HG03064 (cell line): ENCODE measurements at regions not wholly inside any gene's neighbourhood (a gene's known extent, or its start where the extent isn't known, plus 50 kb on each side); places are given as distances from the start of the nearest gene placed in this dataset.
"Not testable (repeated sequence)": the region's sequence is repeated elsewhere in the genome, so short reads cannot be mapped to it uniquely, and the experiment has no call there.

Experiments
- ATAC-seq: cut with Tn5 transposase; IDR thresholded peaks from one replicate; pipeline ENCODE4 v1.9.1; 2021; ENCODE audit warnings: low read depth; ENCODE audit not compliant: unreplicated experiment

- no peak for ATAC-seq
These were observed 289.6 kb upstream of the PROX1 start for GRCh38 chr1:213698092-213698702.

DNA sequence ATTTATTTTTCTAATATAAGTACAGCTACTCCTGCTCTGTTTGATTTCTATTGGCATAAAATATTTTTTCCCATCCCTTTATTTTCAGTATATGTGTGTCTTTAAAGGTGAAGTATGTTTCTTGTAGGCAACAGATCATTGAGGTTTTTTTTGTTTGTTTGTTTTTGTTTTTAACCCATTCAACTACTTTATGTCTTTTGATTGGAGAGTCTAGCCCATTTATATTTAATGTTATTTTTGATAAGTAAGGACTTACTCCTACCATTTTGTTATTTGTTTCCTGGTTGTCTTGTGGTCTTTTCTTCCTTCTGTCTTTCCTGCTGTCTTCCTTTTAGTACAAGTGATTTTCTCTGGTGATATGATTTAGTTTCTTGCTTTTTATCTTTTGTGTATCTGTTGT is 285.1 kb upstream of the PROX1 start:
- no peak for ATAC-seq

DNA sequence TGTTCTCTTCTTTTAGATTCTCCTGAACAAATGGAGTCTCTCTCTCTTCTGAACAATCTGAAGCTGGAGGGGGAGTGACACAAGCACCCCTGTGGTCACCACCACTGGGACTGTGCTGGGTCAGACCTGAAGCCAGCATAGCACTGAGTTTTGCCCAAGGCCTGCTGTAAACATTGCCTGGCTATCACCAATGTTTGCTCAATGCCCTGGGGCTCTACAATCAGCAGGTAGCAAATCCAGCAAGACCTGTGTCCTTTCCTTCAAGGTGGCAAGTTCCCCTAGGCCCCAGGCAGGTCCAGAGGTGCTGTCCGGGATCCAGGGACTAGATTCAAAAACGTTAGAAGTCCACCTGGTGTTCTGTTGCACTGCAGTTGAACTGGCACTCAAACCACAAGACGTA is 282.8 kb upstream of the PROX1 start:
- ATAC-seq, result no peak

DNA sequence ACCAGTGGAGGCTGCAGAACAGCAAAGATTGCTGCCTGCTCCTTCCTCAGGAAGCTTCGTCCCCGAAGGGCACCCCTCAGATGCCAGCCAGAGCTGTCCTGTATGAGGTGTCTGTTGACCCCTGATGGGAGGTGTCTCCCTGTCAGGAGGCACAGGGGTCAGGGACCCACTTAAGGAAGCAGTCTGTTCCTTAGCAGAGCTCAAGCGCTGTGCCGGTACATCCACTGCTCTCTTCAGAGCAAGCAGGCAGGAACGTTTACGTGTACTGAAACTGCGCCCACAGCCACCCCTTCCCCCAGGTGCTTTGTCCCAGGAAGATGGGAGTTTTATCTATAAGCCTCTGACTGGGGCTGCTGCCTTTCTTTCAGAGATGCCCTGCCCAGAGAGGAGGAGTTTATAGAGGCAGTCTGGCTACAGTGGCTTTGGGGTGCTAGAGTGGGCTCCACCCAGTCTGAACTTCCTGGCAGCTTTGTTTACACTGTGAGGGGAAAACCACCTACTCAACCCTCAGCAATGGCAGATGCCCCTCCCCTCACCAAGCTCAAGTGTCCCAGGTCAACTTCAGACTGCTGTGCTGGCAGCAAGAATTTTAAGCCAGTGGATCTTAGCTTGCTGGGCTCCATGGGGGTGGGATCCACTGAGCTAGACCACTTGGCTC is 275.8 kb upstream of the PROX1 start:
- not testable (repeated sequence) for ATAC-seq

DNA sequence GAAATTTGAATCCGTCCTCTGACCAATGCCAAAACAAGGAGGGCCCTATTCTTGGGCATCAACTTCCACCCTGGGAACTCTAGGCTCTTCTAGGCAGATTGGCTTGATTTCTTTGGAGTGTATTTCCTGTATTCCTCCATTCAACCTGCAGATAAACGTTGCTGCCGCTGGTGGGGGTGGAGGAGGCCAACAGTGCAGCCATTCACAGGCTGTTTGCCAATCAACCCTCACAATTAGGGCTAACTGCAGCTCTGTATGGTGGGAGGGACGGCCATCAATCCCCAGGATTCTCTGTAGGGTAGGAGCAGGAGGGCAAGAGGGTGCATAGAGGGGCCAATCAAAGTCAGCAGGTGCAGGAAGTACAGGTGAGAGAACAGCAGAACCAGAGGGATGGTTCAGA is 273.1 kb upstream of the PROX1 start:
- no peak for ATAC-seq

DNA sequence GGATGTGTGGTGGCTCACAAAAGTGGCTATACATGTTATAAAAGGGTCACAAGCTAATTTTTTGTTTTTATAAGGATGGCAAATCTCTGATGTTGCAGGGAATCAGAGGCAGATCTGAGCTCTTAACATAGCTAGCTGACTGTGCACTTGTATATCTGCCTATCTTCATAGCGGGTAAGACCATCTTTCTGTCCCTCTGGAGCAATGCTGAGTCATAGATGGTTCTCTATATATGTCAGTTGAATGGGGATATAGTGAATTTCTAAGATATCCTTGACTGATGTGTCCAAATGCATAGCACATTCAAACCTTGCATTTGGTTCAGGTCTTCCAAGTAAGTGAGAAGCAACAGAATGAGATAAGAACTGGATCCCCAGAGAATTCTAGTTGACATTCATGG is 272.6 kb upstream of the PROX1 start:
- no peak for ATAC-seq

GRCh38 chr1:213719462-213719861 is 268.3 kb upstream of the PROX1 start:
- no peak for ATAC-seq

DNA sequence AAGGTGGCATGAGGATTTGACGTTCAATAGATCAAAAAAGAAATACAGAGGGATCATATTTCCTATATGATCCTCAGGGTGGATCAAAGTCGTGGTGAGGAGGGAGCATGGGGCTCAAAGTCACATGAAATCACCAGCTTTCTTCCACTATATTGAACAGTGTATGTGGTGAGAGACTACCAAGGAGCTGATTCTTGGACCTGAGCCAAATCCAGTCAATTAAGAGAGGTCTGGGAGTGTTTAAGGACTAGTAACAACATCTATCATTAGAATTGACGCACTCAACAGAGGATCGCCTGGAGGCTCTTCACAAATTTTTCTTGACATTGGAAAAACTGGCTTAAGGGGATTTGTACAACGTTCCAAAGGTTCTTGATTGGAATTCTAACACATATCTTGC is 267.7 kb upstream of the PROX1 start:
- no peak for ATAC-seq

- ATAC-seq, result no peak
These were observed 264.6 kb upstream of the PROX1 start for GRCh38 chr1:213723187-213723586.

GRCh38 chr1:213724640-213725536 is 262.9 kb upstream of the PROX1 start:
- ATAC-seq, result no peak

DNA sequence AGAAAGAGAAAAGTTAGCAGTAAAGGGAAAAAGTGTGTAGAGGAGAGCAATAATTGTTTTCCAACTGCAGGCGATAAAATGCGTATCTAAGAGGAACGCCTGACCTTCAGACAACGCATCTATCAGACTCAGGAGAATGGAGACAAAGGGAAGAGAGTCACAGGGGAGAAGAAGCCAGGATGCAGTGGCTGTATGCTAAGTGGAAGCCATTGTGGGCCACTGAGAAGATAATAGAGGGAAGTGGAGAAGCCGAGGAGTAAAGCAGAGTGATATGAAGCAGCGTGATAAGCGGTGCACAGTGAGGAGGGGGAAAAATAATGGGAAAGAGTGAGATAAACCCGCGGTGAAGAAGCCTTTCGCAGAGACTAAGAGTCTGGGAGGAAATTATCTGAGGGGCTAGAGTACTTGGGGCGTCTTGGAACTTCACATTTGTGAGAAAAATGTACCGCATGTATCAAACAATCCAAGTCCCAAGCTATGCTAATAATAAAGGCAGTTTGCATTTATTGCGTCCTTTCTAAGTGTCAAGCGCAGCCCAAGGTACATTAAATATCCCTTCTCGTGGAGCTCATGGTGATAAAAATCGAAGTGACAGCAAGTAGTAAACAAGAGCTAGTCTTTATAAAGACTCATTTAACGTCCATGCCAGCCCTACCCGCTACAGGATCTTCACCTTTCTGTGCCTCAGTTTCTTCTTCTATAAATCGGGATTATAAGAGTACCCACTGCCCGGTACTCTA is 259.8 kb upstream of the PROX1 start:
- ATAC-seq, result no peak

- no peak for ATAC-seq
These were observed 258.9 kb upstream of the PROX1 start for GRCh38 chr1:213728593-213729536.

GRCh38 chr1:213733705-213734104 is 254.1 kb upstream of the PROX1 start:
- ATAC-seq, result no peak

DNA sequence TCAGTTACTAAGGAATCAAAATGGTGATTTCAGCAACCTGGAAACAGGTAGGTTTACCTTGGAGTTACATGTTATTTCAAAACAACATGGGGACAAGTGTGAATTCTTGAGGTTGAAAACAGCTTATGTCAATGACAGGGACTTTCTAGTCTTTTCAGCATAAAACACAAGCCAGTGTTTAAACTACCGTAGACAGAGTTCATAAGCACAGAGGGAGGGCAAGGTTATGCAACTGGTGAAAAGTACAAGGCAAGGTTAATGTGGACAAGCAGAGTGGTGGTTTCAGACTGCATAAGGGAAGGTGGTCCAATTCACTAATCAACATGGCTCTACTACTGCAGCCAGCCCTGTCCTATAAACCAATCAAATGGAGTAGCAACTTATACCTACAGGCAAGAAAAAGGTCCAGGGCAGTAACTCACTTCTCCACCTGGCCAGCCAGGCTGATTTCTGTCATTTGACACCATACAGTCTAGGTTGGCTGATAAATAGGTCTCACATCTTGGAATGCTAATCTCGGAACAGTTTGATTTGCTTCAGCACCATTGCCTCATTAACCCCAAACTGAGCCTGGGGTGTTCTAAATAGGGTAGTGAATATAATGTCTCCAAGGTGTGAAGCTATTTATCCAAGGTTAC is 250.3 kb upstream of the PROX1 start:
- ATAC-seq, result no peak

- ATAC-seq, result no peak
These were observed 249.1 kb upstream of the PROX1 start for GRCh38 chr1:213738658-213739057.

- no peak for ATAC-seq
These were observed 244.8 kb upstream of the PROX1 start for GRCh38 chr1:213742992-213743391.

GRCh38 chr1:213744780-213745179 is 243.0 kb upstream of the PROX1 start:
- ATAC-seq, result no peak

DNA sequence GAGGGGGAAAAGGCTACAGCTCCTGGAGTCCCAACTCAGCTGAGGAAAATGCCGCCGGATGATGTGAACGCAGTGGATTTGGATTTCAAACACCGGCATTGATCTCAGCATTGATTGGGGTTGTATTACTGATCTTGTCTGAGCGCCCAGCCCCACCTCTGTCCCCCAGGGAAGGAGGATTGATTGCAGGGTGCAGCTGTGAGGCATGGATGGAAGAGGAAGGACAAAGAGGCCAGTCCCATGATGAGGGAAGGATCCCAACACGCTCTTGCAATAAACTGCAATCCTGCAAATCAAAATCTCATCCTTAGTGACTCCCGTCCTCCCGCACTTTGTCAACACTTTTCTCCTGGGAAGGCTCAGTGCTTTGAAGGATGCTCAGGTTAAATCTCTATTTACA is 242.3 kb upstream of the PROX1 start:
- ATAC-seq, result no peak

DNA sequence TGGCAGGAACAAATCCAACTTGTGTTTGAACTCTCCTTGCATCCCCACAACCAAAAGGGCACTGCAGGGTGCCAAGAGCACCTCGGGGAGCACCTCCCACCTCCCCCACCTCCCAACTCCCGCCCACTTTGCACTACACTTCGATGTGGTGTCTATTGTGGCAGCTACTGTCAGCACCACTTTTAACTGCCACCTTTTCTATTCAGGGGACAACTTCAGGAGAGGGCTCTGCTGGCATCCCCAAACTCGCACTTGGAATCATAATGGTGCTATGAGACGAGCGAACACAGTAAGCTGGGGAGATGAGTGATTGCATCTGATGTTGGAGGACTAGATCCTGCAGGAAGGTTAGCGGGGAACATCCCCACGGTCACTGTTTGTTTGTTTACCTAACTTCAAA is 238.2 kb upstream of the PROX1 start:
- ATAC-seq, result no peak
